SK-MEL-5 (cell line): ENCODE measurements at regions not wholly inside any gene's neighbourhood (a gene's known extent, or its start where the extent isn't known, plus 50 kb on each side); places are given as distances from the start of the nearest gene placed in this dataset.
"Not testable (repeated sequence)": the region's sequence is repeated elsewhere in the genome, so short reads cannot be mapped to it uniquely, and the experiment has no call there.

ENCODE experiments used
- DNase-seq: peaks from one replicate; pipeline ENCODE4 v3.0.0-alpha.2; 2016; ENCODE audit warnings: low read depth, low spot score
- in situ Hi-C: cut with HindIII; loops from 2 replicates; pipeline ENCODE4 v1.10.0; 2016; ENCODE audit warnings: low sequenced_read_pairs, high pct_unique_total_duplicates, low pct_unique_long_range_greater_than_20kb

DNA sequence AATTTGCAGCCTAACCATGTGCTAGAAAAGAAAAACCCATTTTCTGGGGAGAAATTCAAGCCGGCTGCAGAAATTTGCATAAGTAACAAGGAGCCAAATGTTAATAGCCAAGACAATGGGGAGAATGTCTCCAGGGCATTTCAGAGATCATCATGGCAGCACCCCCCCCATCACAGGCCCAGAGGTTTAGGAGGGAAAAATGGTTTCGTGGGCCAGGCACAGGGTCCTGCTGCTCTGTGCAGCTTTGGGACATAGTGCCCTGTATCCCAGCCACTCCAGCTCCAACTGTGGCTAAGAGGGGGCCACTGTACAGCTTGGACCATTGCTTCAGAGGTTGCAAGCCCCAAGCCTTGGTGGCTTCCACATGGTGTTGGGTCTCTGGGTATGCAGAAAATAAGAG is 620.0 kb downstream of the PSAT1 start:
- DNase-seq, in situ Hi-C loops: not testable (repeated sequence)

DNA sequence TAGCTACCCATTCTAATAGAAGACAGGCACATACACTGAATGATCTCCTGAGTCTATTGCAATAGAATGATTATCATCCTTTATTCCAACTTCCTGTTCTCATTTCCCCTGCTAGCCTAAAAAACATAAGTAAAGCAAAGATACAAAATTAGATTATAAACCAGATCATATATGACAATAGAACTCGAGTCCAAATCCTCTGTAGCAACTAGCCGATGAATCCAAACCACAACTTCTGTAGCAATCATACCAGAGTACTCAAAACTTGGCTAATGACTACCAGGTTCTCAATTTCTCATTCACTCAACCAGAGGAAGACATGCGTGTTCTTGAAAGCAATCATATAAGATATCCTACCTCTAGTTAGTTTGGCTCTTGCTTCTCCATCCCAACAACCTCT is 622.1 kb downstream of the PSAT1 start:
- in situ Hi-C loops: no loop called here
- DNase-seq: no peak

DNA sequence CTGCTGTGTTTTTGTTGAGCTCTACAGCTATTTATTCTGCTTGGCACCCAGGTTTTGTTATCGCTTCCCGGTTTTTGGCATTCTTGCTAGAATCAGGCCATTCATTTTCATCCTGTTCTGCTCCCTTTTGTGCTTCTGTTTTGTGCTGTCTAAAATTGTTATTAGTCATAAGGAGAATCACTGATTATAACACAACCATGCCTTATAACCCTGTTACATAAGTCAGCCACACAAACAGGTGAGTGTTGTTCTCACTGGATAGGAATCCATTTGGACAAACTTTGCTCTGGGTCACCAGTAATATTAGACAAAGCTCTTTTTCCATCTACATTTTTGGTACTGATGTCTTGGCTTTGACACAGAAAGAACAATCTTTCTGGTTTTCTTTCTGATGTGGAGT is 622.8 kb downstream of the PSAT1 start:
- DNase-seq: no peak
- in situ Hi-C loops: no loop called here

DNA sequence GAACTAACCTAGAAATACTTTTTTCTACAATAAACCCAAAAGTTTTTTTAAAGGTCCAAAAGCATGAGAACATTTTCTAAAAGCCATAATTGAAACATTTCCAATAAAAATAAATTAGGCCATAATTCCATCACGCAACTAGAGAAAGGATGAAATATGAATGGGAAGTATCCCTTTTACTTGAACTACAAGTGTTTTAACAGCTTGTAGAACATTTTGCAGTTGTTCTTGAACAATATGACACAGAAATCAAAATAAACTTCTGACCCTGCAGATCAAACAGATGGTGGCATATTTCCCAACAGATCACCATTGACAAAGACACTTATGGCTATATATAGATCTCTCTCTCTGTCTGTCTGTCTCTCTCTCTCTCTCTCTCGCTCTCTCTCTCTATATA is 624.4 kb downstream of the PSAT1 start:
- no peak for DNase-seq
- in situ Hi-C loops: no loop called here

DNA sequence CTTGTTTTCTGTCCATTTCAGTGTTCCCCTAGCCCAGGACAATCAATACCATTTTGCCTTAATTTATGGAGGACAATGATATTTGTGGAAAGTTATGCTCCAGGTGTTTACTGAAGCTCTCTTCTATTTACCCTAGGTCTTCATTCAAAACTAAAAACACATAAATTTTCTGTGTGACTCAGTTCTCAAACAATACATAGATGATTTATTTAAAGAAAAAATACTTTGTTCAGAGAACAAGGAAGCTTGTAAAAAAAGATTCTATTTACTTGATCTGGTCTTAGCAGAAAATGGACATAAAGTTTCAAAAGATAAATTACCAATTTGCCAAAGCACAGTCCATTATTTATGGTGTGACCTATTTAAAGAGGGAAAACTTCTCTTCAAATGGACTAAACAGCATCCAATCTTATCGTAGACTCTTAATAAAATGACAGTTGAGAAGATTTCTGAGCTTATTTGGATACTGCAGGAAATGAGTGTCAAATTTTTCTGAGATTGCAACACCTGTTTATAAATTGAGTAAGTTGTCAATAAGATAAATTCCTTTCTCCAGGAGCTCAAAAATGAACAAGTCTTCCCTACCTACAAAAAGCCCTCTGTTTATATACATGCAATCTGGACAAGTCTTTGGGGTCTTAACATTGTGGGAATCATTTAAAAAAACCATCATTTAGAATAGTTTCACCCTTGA is 627.2 kb downstream of the PSAT1 start:
- DNase-seq: no peak
- in situ Hi-C loops: no loop called here

DNA sequence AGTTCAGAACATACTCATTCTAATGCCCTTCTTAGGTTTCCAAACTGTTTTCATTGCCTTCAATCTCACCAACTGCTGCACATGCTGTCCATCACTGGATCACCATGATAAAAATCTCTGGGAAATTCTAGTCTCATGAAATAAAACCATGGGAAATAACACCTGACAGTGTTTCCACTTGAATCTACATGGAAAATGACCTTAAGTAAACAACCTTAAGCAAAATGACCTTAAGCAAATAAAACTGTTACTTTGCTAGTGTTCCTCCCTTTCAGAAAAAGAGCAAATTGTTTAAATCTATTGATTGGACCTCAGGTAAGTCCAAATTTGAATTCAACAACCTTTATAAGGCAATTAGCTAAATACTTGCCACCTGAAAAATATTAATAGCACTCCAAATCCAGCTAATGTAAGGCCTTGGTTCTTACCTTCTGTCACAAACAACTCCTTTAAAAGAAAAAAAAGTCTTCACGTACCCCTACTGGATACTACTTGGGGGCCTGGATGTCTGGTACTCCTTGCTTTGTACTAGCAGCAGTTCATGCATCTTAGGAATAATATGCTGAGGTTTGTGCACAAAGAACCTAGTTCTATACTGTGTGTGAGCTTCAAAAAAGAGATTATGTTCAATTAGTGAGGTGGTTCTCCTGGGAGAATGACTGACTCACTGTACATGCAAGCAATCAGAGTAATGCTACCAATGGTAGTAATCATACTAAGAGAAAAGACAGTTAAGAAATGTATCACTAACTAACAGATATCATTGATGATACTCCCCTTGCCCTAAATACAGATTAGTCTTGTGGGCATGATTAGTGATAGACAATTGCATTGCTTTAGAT is 630.4 kb downstream of the PSAT1 start:
- no peak for DNase-seq
- in situ Hi-C loops: no loop called here

DNA sequence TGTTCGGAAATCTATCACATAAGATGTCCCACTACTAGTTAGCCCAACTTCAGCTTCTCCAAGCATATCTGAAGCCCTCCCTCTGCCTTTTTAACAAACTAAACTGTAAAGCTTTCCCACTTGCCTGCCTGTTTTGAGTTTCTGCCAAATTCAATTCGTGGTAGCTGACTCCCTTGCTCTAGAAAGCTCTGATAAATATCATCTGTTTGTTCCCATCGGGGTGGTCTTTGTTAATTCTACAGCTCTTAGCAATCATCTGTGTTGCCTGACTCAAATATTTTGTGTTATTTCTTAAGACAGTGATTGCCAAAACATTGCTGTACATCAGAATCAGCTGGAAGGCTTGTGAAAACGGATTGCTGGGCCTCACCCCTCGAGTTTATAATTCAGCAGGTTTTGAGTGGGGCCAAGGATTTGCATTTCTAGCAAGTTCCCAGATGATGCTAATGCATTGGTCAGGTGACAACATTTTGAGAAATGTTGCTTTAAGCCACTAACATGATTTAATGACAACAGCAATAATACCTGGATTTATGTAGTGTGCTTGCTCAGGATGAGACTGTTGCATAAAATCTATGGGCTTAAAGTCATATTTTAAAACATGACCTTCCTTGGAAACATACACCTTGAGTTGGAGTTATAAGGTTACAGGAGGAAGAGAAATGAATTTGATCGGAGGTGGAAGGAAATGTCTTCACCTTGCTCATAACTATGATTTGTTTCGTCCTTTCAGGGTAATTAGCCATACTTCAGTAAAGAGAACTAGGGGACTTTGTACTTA is 631.9 kb downstream of the PSAT1 start:
- in situ Hi-C loops: no loop called here

DNA sequence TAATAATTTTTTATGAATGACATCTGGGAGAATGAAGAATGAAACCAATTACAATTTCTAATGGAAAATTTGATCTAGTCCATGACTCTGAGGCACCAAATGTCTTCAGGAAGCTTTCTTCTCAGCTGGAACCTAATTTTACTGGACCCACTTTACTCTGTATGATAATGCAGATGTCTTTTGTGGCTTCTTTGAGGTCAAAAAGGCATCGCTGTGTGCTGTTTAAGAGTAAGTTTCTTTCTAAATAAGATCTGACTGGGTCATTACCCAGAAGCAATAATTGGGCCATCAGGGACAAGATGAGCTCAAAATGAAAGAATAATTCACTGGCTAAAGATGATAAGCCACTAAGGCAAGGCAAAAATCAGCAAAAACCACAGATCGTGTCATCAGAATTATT is 633.4 kb downstream of the PSAT1 start:
- DNase-seq: no peak
- in situ Hi-C loops: no loop called here

More for the DNA sequence above, 631.9 kb downstream of the PSAT1 start:
- DNase-seq: no peak

DNA sequence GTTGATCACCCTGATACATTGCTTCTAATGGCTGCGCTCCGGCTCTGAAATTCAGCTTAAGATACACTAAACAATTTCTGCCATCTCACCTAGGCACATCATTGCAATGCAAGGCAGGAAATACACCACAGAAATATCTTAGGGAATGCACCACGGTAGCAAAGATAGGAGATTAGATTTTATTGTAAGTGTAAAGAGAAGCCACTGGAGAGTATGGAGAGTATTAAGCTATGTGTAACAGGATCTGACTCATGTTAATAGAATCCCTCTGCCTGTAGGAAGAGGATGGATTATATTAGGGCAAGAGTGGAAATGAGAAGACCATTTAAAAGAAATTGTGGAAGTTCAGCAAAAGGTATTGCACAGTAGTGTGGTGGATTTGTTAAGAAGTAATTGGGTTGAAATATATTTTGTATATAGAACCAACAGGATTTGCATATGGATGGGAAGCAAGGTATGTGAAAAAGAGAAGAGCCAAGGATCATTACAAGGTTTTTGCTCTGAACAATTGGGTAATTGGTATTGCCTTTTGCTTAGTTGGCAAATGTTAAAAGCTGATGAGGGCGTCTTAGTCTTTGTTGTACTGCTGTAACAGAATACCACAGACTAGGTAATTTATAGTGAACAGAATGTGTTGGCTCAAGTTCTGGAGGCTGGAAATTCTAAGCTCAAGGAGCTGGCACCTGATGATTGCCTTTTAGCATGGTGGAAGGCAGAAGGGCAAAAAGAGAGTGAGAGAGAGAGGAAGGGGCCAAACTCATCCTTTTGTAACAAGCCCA is 636.1 kb downstream of the PSAT1 start:
- in situ Hi-C loops: no loop called here
- DNase-seq: no peak

DNA sequence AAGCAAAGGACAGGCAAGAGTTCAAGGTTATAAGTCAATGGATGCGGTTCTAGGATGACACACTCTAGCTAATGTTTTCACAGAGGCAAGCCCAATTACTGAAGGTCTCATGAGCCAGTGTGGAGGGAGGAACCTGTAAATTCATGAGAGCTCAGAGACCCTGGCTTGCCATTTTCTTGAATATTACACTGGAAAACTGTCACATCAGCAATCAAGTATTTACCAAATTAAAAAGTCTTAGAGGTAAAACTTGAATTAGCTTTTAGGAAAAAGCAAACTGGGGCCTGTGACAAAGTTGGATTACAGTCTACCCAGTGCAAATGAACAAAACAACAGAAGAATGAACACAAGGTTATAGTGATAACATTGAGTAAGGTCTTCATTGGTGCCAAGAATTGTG is 636.9 kb upstream of the TLE4 start:
- DNase-seq: no peak
- in situ Hi-C loops: no loop called here

DNA sequence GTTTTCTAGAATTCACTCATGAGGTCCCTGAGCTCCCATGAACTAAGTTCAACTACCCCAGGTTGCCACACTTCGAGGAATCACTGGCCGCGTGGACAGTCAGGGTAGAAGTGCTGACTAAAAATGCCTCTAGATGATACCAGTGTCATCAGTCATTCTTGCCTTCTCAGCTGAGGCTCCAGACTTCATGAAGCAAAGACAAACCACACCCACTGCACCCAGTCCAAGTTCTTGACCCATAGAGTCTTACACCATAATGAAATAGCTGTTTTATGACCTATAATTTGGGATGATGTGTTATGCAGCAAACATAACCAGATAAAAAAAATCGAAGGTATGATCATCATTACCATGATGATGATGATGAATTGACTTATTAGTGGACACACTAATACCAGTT is 632.9 kb upstream of the TLE4 start:
- no peak for DNase-seq
- in situ Hi-C loops: no loop called here

DNA sequence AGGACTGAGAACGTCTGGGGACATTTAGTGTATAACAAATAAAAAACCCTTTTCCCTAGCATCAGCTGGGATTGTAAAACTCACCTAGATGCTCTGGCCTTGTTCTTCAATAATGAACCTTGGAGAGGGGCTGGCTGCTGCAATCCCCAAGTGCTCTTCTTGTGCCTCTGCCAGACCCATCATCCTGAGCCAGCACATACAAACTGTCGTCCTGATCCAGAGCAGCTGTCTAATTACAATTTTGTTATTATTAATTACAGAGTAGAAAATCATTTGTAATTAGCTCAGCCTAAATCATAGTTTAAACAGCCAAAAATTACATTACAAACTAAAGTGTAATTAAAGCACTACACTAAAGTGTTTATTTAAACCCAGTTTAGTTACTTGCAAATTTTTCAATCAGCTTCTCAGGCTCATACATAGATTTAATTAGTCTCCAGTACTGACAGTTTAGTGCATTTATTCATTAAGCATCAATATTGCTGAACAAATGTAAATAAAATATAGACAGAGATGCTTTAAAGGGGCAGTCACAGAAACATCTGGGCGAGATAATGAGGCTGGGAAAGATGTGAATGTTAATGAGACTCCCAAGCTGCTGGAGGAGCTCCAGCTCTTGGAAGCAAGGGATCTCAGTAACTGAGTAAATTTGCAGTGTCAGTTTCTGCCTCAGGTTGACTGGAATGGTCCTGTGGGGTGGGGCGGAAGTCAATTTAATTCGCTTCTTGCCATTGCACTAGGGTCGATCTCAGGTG is 632.3 kb upstream of the TLE4 start:
- DNase-seq: no peak
- in situ Hi-C loops: no loop called here

DNA sequence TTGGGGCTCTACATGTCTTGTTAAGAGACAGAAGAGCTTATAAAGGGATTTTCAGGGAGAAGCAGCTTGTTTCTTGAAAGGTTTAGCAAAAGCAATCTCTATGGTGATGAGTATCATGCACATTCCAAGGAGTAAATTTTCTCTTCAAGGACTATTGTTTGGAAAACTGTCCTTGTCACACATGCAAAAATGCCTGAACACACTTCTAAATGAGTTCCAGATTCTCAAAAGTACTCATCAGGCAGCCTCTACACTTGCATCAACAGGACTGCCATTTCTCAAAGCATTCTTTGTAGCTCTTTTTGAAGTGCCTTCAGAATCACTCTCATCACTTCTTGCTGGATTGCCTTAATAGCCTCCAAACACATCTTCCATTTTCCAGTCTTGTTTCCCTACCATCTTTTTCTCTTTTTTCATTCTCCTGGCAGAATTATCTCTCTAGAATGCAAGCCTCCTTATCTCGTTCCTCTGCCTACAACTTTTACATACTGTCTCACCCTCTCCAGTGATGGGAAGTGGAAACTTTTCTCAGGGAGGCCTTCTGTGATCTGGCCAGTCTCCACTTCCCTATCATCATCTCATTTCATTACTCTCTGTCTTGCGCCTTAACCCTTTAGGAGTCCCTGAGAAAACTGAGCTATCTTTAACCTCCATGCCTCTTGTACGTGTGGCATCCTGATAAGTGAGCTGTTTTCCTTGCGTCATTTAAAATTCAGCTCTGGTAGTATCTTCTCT is 631.5 kb upstream of the TLE4 start:
- in situ Hi-C loops: no loop called here
- no peak for DNase-seq

DNA sequence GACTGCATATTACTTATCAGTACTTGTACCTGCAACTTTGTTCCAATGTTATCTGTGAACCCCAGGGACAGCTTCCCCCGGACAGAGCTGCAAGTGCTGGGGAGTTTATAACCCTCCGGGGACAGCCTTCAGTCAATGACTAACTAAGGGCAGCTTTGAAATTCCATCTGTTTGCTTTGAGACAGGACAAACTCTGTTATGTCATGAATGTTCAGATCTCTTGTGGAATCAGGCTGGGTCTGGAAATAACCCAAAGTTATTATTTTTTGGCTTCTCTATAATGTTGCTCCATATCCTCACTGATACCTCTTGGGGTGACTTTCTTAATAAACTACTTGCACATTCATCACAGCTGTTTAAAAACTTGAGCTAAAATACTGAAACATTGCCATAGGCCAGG is 617.5 kb upstream of the TLE4 start:
- in situ Hi-C loops: no loop called here
- DNase-seq: no peak

DNA sequence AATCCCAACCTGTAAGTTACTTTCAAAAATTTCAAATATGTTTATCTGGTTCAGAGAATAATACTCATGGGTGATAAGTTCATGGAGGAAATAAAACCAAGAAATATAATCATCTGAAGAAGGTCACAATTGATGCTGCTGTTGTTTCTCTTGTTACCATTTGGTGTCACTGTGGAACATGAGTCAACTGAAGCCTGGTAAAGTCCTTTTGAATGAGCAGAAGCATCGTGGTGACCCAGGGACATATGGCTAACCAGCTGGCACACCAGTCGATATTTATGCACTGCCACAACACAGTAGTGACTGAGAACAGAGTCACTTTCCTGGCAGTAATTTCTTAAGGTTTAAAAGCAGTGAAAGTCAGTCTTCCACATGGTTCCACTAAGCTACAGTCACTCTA is 612.9 kb upstream of the TLE4 start:
- in situ Hi-C loops: no loop called here
- peak; percentile 34 for DNase-seq

DNA sequence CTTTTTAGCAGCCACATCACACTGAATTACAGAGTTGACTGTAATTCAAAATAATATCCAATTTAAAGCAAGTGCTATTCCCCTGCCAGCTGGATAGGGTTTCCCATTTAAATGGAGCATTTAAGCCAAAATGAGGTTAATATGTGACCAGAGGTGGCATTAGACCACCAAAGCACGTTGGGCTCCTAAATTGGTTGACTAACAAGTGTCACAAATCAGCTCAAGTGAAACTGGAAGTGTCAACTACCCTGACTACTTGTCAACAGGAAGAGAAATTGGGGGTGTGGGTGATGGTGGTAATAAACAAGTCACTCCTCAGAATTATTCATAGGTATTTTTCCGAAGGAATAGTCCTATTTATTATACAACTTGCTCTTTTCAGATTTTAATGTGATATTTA is 609.6 kb upstream of the TLE4 start:
- DNase-seq: no peak
- in situ Hi-C loops: no loop called here

DNA sequence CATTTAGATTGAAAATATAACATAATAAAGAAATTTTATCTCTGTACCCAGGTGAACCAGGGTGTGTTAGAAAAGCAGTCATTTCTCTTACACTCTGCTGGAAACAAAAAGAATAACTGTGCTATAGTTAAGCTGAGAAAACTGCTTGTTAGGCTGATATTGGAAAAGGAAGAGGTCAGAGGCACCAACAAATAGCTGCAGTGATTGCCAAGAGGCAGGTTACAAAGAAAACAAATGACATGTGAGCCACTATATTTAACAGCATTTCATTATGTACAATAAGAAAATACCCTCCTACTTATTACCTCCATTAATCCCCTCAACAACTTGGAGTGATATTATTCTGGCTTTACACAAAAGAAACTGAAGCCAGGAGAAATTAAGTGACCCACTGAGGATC is 607.9 kb upstream of the TLE4 start:
- in situ Hi-C loops: no loop called here
- DNase-seq: no peak
